Heart right ventricle (tissue), 16 donors: ENCODE measurements at regions not wholly inside any gene's neighbourhood (a gene's known extent, or its start where the extent isn't known, plus 50 kb on each side); places are given as distances from the start of the nearest gene placed in this dataset.

Experiments
- ATAC-seq, 8 donors: fragments of 200-7000 bp; cut with Tn5 transposase; one replicate each; pipeline ENCODE4 v1.9.1; 2020; ENCODE audit warnings: mild to moderate bottlenecking in 8 of 8, moderate library complexity in 8 of 8, moderate number of reproducible peaks in 1 of 8
- DNase-seq, 2 donors: peaks; one replicate each; pipeline ENCODE4 v3.0.0-alpha.2; 2020
- H3K27ac ChIP-seq, 10 donors: fragments of 200-600 bp; sonication (generic) in 2 of 10; one replicate each; pipeline versions ENCODE4 v1.5.0 to v1.8.0; 2020 to 2022; ENCODE audit warnings: mild to moderate bottlenecking in 3 of 10
- H3K27me3 ChIP-seq, 7 donors: fragments of 200-600 bp; one replicate each; pipeline ENCODE4 v1.8.0; 2021 to 2022; ENCODE audit warnings: mild to moderate bottlenecking in 2 of 7
- H3K36me3 ChIP-seq, 9 donors: fragments of 200-600 bp; sonication (generic) in 1 of 9; one replicate each; pipeline versions ENCODE4 v1.5.0 to v1.8.0; 2020 to 2022; ENCODE audit warnings: mild to moderate bottlenecking in 2 of 9
- H3K4me1 ChIP-seq, 9 donors: fragments of 200-600 bp; sonication (generic) in 1 of 9; one replicate each; pipeline versions ENCODE4 v1.5.0 to v1.8.0; 2020 to 2022; ENCODE audit warnings: mild to moderate bottlenecking in 4 of 9
- H3K4me3 ChIP-seq, 10 donors: fragments of 200-600 bp; sonication (generic) in 2 of 10; one replicate each; pipeline versions ENCODE4 v1.5.0 to v1.8.0; 2020 to 2022; ENCODE audit warnings: mild to moderate bottlenecking in 7 of 10, moderate library complexity in 2 of 10
- H3K9me3 ChIP-seq, 11 donors: fragments of 200-600 bp in 10 of 11; sonication (generic) in 2 of 11; one replicate each; pipeline versions ENCODE4 v1.5.0 to v1.8.0; 2013 to 2022; ENCODE audit warnings: mild to moderate bottlenecking in 2 of 11, control low read depth in 1 of 11, moderate library complexity in 1 of 11
- CTCF ChIP-seq, 9 donors: fragments of 200-600 bp; sonication (generic) in 2 of 9; IDR thresholded peaks; one replicate each; pipeline versions ENCODE4 v1.5.0 to v1.8.0; 2021 to 2022; ENCODE audit warnings: antibody characterized with exemption in 9 of 9, mild to moderate bottlenecking in 5 of 9, moderate library complexity in 1 of 9
- WGBS, 2 donors: extraction: QIAGEN DNeasy Blood & Tissue Kit; methylation state at CpG; one replicate each; pipeline ENCODE4 v1.1.7; 2013; ENCODE audit warnings: inconsistent platforms in 1 of 2; 5-methylcytosine and 5-hydroxymethylcytosine counted together
- intact Hi-C, 10 donors: fragments of 100-400 bp; cut with DNase I; formaldehyde crosslinking; loops; one replicate each; pipeline versions ENCODE4 v1.11.1 to v1.14.2; 2022
- donor health status: Arrhythmogenic right ventricular cardiomyopathy.
- donor health status: ischemic (EF 13 %, LVEDD 7.1; RV severe dilation, severe dysfunction).
- donor health status: healthy with polysubstance abuse.
- donor health status: DM: no; HTN: yes; CAD: no.
- donor health status: DM: no; HTN: no; CAD: no.
- donor health status: ischemic (EF 25% LVEDD 6.9; RV normal size, moderate dysfunction).
- donor health status: ischemic (EF 25% LVEDD 5.7; RV mildly dilated, moderate dysfunction).
- donor health status: healthy.
- donor health status: DM: yes; HTN: yes; CAD: no.
- donor health status: Ischemic cardiomyopathy.
- donor health status: ischemic (EF 35%, LVEDD 5.7; RV mildly dilated, moderate dysfunction).
- donor health status: nonischemic (EF 11% LVEDD 7.7; RV severe dilation, severe dysfunction).
- donor health status: DM: yes; HTN: yes; CAD: no.
- donor health status: PGD.
- donor health status: ischemic (EF 29% LVEDD 5.4; RV normal size, mild dysfunction).
- donor health status: nonischemic (EF 23%, LVEDD 6.1; RV moderate dilation, normal function).

GRCh38 chr9:13629067-13629466 is 349.6 kb upstream of the MPDZ start:
- intact Hi-C loops: no loop called here
- DNase-seq (no peak), ATAC-seq (no peak)
- TF ChIP-seq CTCF (IDR thresholded peaks at IDR 0.05): no peak
- Histone ChIP-seq H3K27me3 (no peaks in the 10 kb centered on the region), H3K9me3 (peaks cover 0 to 17% (median 4%) of the 10 kb centered on the region in 11 donors), H3K4me3 (no peak overlapping the region), H3K27ac (no peak overlapping the region), H3K4me1 (no peaks in the 10 kb centered on the region), H3K36me3 (no peaks in the 10 kb centered on the region)
- 86 to 98% methylated on average over 4 of the region's 4 CpGs for WGBS, 2 donors

GRCh38 chr9:13628526-13628925 is 349.0 kb upstream of the MPDZ start:
- H3K4me3 ChIP-seq: no peak overlapping the region
- intact Hi-C loops: no loop called here
- no peak overlapping the region for H3K27ac ChIP-seq
- no peaks in the 10 kb centered on the region for H3K4me1 ChIP-seq
- no peaks in the 10 kb centered on the region for H3K27me3 ChIP-seq
- H3K36me3 ChIP-seq: no peaks in the 10 kb centered on the region
- H3K9me3 ChIP-seq: peaks cover 0 to 17% (median 4%) of the 10 kb centered on the region in 11 donors
- ATAC-seq: no peak
- WGBS, 2 donors: 79% methylated on average over 1 of the region's 1 CpG
- TF ChIP-seq CTCF (IDR thresholded peaks at IDR 0.05): no peak
- no peak for DNase-seq

- ATAC-seq (peak in 1 of 8 donors; percentile 26), DNase-seq (no peak)
- Histone ChIP-seq H3K27ac (no peak overlapping the region), H3K9me3 (peaks cover 0 to 17% (median 4%) of the 10 kb centered on the region in 11 donors), H3K4me1 (peaks cover 0 to 3% (median 0%) of the 10 kb centered on the region in 9 donors), H3K36me3 (no peaks in the 10 kb centered on the region), H3K4me3 (no peak overlapping the region), H3K27me3 (no peaks in the 10 kb centered on the region)
- intact Hi-C loops: no loop called here
- 96 to 100% methylated on average over 3 of the region's 3 CpGs for WGBS, 2 donors
- no peak for TF ChIP-seq CTCF (IDR thresholded peaks at IDR 0.05)
Observed at GRCh38 chr9:13627502-13627901, 348.0 kb upstream of the MPDZ start.

- no peaks in the 10 kb centered on the region for H3K27me3 ChIP-seq
- no peaks in the 10 kb centered on the region for H3K36me3 ChIP-seq
- intact Hi-C loops: no loop called here
- peaks cover 0 to 17% (median 4%) of the 10 kb centered on the region in 11 donors for H3K9me3 ChIP-seq
- H3K4me3 ChIP-seq: no peak overlapping the region
- ATAC-seq (peak in 1 of 8 donors; percentile 17), DNase-seq (no peak)
- no peak overlapping the region for H3K27ac ChIP-seq
- H3K4me1 ChIP-seq: peaks cover 0 to 6% (median 0%) of the 10 kb centered on the region in 9 donors
- TF ChIP-seq CTCF (IDR thresholded peaks at IDR 0.05): no peak
- 97 to 100% methylated on average over 3 of the region's 3 CpGs for WGBS, 2 donors
Observed at GRCh38 chr9:13627071-13627470, 347.6 kb upstream of the MPDZ start.
